Aorta (tissue), 5 donors: ENCODE measurements at regions not wholly inside any gene's neighbourhood (a gene's known extent, or its start where the extent isn't known, plus 50 kb on each side); places are given as distances from the start of the nearest gene placed in this dataset.
A peak's percentile ranks its signal among the peaks of the same experiment; 100 is the strongest.

ENCODE experiments used
- ATAC-seq: fragments of 200-7000 bp; cut with Tn5 transposase; one replicate; pipeline ENCODE4 v1.9.1; 2022; ENCODE audit warnings: moderate library complexity; ENCODE audit not compliant: low FRiP score
- DNase-seq, 2 donors: peaks; one replicate each; pipeline ENCODE4 v3.0.0-alpha.2; 2020
- H3K27ac ChIP-seq, 2 donors: one replicate each; pipeline ENCODE4 v1.5.1; 2013; ENCODE audit warnings: low read length in 2 of 2, mild to moderate bottlenecking in 2 of 2, moderate library complexity in 2 of 2, control low read depth in 1 of 2, inconsistent platforms in 1 of 2, low read depth in 1 of 2
- H3K27me3 ChIP-seq, 2 donors: one replicate each; pipeline ENCODE4 v1.6.1; 2013; ENCODE audit warnings: control low read depth in 1 of 2, low read length in 1 of 2, mild to moderate bottlenecking in 1 of 2, moderate library complexity in 1 of 2; ENCODE audit not compliant: insufficient read depth in 2 of 2, control insufficient read depth in 1 of 2
- H3K36me3 ChIP-seq, 2 donors: one replicate each; pipeline ENCODE4 v1.6.1; 2013; ENCODE audit warnings: control low read depth in 1 of 2, low read length in 1 of 2, mild to moderate bottlenecking in 1 of 2; ENCODE audit not compliant: insufficient read depth in 2 of 2, control insufficient read depth in 1 of 2
- H3K4me1 ChIP-seq, 2 donors: one replicate each; pipeline ENCODE4 v1.6.1; 2013; ENCODE audit warnings: low read length in 2 of 2, control low read depth in 1 of 2, mild to moderate bottlenecking in 1 of 2, moderate library complexity in 1 of 2; ENCODE audit not compliant: insufficient read depth in 2 of 2, control insufficient read depth in 1 of 2
- H3K4me3 ChIP-seq, 2 donors: one replicate each; pipeline ENCODE4 v1.5.1; 2013; ENCODE audit warnings: low read length in 2 of 2, control low read depth in 1 of 2, mild to moderate bottlenecking in 1 of 2
- H3K9me3 ChIP-seq: one replicate; pipeline ENCODE4 v1.6.1; 2013; ENCODE audit warnings: mild to moderate bottlenecking, low read length; ENCODE audit not compliant: control insufficient read depth
- WGBS, 2 donors: extraction: QIAGEN DNeasy Blood & Tissue Kit; methylation state at CpG; one replicate each; pipeline ENCODE4 v1.1.7; 2013; 5-methylcytosine and 5-hydroxymethylcytosine counted together
- intact Hi-C, 2 donors: fragments of 100-400 bp; cut with DNase I; formaldehyde crosslinking; loops; one replicate each; pipeline versions ENCODE4 v1.14.2 to v1.15.0; 2022
- donor health status: healthy with polysubstance abuse.
- donor health status: Bipolar disorder and iron deficiency.
- donor health status: DM: no; HTN: no; CAD: no.
- donor health status: DM: no; HTN: no; CAD: no.
- donor health status: DM: yes; HTN: yes; CAD: no.

GRCh38 chr20:19024296-19025035 is 188.0 kb upstream of the SLC24A3 start:
- Histone ChIP-seq H3K27ac (no peak overlapping the region), H3K27me3 (no peaks in the 10 kb centered on the region), H3K4me1 (no peaks in the 10 kb centered on the region), H3K4me3 (no peak overlapping the region), H3K9me3 (no peaks in the 10 kb centered on the region), H3K36me3 (no peaks in the 10 kb centered on the region)
- intact Hi-C loops, result no loop called here
- 65 to 66% methylated on average over 11 of the region's 11 CpGs for WGBS, 2 donors
- DNase-seq, result no peak
- no peak for ATAC-seq

- intact Hi-C loops, result no loop called here
Observed at GRCh38 chr20:19025430-19026120, 186.9 kb upstream of the SLC24A3 start.

DNA sequence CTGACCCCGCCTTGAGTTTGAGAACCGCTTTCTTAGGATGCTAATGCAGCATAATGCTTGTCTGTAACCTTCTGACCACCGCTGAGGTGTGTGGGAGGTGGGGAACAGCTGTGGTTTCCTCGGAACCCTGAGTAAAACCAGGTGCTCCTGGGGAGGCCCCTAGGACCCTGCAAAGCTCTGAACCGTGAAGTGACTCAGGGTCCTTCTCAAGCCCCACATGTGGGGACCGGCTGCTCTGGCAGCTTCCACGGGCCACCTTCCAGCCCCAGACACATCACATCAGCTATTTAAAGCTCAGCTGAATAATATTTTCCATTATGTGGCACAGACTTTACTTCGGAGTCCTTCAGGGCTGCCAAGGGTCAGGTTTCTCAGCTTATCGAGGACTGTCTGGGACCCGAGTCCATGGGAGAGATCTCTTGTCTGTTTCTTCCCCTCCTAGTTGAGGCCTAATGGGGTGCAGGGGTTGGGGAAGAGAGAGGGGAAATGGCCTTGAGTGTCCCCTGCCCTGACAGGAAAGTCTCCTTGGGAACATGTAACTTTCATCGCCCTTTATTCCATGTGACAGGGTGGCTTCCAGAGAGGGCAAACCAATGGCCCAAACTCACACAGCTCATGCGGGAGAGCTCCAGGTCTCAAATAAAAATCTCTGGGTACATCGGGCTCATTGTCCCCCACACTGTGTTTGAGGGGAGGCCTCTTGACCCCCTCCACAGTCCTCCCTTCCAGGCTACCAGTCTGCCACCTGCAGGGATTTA is 186.1 kb upstream of the SLC24A3 start:
- Histone ChIP-seq H3K27me3 (no peaks in the 10 kb centered on the region), H3K4me1 (no peaks in the 10 kb centered on the region), H3K9me3 (no peaks in the 10 kb centered on the region), H3K27ac (no peak overlapping the region), H3K4me3 (no peak overlapping the region), H3K36me3 (no peaks in the 10 kb centered on the region)
- peak; percentile 78 for ATAC-seq
- intact Hi-C loops, result no loop called here
- peak; percentile 67 to 82 for DNase-seq
- 16 to 21% methylated on average over 13 of the region's 13 CpGs for WGBS, 2 donors

More at GRCh38 chr20:19025430-19026120, 186.9 kb upstream of the SLC24A3 start:
- Histone ChIP-seq H3K36me3 (no peaks in the 10 kb centered on the region), H3K9me3 (no peaks in the 10 kb centered on the region), H3K27ac (peak overlapping the region in 1 of 2 donors; percentile 8), H3K4me3 (no peak overlapping the region), H3K4me1 (no peaks in the 10 kb centered on the region), H3K27me3 (no peaks in the 10 kb centered on the region)
- DNase-seq (no peak), ATAC-seq (no peak)
- WGBS, 2 donors, result 60 to 66% methylated on average over 5 of the region's 5 CpGs

- Histone ChIP-seq H3K9me3 (no peaks in the 10 kb centered on the region), H3K4me1 (no peaks in the 10 kb centered on the region), H3K36me3 (no peaks in the 10 kb centered on the region), H3K27ac (no peak overlapping the region), H3K4me3 (no peak overlapping the region), H3K27me3 (no peaks in the 10 kb centered on the region)
- DNase-seq (no peak), ATAC-seq (peak; percentile 22)
- intact Hi-C loops, result no loop called here
- WGBS, 2 donors, result 83 to 84% methylated on average over 11 of the region's 11 CpGs
Observed at GRCh38 chr20:19026901-19027644, 185.4 kb upstream of the SLC24A3 start.

DNA sequence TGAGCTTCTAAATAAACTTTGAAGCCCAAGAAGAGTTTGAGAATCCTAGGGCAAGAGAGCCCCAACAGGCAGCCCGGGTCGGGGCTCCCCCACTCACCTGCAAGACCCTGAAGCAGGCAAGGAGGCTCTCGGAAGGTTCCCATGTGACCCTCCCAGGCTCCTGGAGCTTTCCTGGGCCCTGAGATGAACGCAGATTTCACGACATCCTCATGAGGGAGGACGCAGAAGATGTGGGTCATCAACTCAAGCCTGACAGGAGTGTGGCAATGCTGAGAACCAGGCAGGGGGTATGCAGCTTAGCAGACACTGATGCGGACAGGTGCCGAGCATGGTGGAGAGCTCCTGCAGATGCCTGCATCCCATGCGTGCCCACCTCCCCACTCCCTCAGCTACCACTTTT is 184.5 kb upstream of the SLC24A3 start:
- Histone ChIP-seq H3K27me3 (no peaks in the 10 kb centered on the region), H3K9me3 (no peaks in the 10 kb centered on the region), H3K4me1 (no peaks in the 10 kb centered on the region), H3K27ac (no peak overlapping the region), H3K4me3 (no peak overlapping the region), H3K36me3 (no peaks in the 10 kb centered on the region)
- intact Hi-C loops, result no loop called here
- ATAC-seq (no peak), DNase-seq (no peak)
- 96% methylated on average over 8 to 9 of the region's 9 CpGs for WGBS, 2 donors

- Histone ChIP-seq H3K27ac (no peak overlapping the region), H3K4me3 (no peak overlapping the region), H3K36me3 (no peaks in the 10 kb centered on the region), H3K4me1 (no peaks in the 10 kb centered on the region), H3K27me3 (no peaks in the 10 kb centered on the region), H3K9me3 (no peaks in the 10 kb centered on the region)
- DNase-seq (no peak), ATAC-seq (no peak)
- intact Hi-C loops, result no loop called here
- 57 to 62% methylated on average over 3 of the region's 3 CpGs for WGBS, 2 donors
Observed at GRCh38 chr20:19041787-19042186, 170.7 kb upstream of the SLC24A3 start.

GRCh38 chr20:19045371-19045770 is 167.1 kb upstream of the SLC24A3 start:
- no peak for ATAC-seq

More at GRCh38 chr20:19045371-19045770, 167.1 kb upstream of the SLC24A3 start:
- H3K4me1 ChIP-seq, result no peaks in the 10 kb centered on the region
- intact Hi-C loops, result no loop called here
- no peaks in the 10 kb centered on the region for H3K36me3 ChIP-seq
- H3K27ac ChIP-seq, result no peak overlapping the region
- no peaks in the 10 kb centered on the region for H3K27me3 ChIP-seq
- 87 to 89% methylated on average over 4 of the region's 4 CpGs for WGBS, 2 donors
- H3K9me3 ChIP-seq, result no peaks in the 10 kb centered on the region
- no peak for DNase-seq
- H3K4me3 ChIP-seq, result no peak overlapping the region
